A549 (cell line): ENCODE measurements at regions not wholly inside any gene's neighbourhood (a gene's known extent, or its start where the extent isn't known, plus 50 kb on each side); places are given as distances from the start of the nearest gene placed in this dataset.

ENCODE experiments used
- CEBPB ChIP-seq, 2 experiments: fragments of >200 bp in 1 of 2; sonication (Bioruptor Twin) in 1 of 2; formaldehyde crosslinking in 1 of 2; IDR thresholded peaks; 2 replicates each; pipeline ENCODE4 v1.6.1; 2012 to 2016
- CTCF ChIP-seq: fragments of >200 bp; sonication (Bioruptor Twin); formaldehyde crosslinking; IDR thresholded peaks from 3 replicates; pipeline ENCODE4 v1.5.1; 2016
- EP300 ChIP-seq, 2 experiments: fragments of >200 bp; sonication (Bioruptor Twin); formaldehyde crosslinking; IDR thresholded peaks; 2 replicates in 1 of 2; 3 replicates in 1 of 2; pipeline ENCODE4 v1.6.1; 2016 to 2017
- FOSL2 ChIP-seq, 2 experiments: fragments of 450-650 bp in 1 of 2; fragments of >200 bp in 1 of 2; sonication (Bioruptor Twin) in 1 of 2; formaldehyde crosslinking; IDR thresholded peaks; 2 replicates each; pipeline versions ENCODE4 v1.5.0 to v1.6.1; 2016 to 2020; ENCODE audit warnings: mild to moderate bottlenecking in 1 of 2, moderate library complexity in 1 of 2
- MAZ ChIP-seq: fragments of 150-350 bp; IDR thresholded peaks from 2 replicates; pipeline ENCODE4 v1.6.1; 2014; ENCODE audit warnings: antibody characterized with exemption, low read depth, low read length, borderline replicate concordance
- MYC ChIP-seq: IDR thresholded peaks from 2 replicates; pipeline ENCODE4 v1.6.1; 2012; ENCODE audit warnings: mild to moderate bottlenecking, inconsistent platforms, low read length, improper control_type of control experiment, borderline replicate concordance
- POLR2A ChIP-seq: IDR thresholded peaks from 2 replicates; pipeline ENCODE4 v1.6.1; 2012; ENCODE audit warnings: mild to moderate bottlenecking, low read length

GRCh38 chrX:16517039-16517605 is 132.8 kb upstream of the S100G start:
- no peak for TF ChIP-seq CTCF
- TF ChIP-seq MAZ, result no peak
- no peak for TF ChIP-seq MYC
- no peak for TF ChIP-seq POLR2A
- TF ChIP-seq FOSL2 (IDR thresholded peaks at IDR 0.05), result no peak
- TF ChIP-seq FOSL2 (CRISPR knock-in tag; IDR thresholded peaks at IDR 0.05), result no peak
- no peak for TF ChIP-seq CEBPB (IDR thresholded peaks at IDR 0.05)
- no peak for TF ChIP-seq EP300 (IDR thresholded peaks at IDR 0.05)
